IMR-90 (cell line): ENCODE measurements at regions not wholly inside any gene's neighbourhood (a gene's known extent, or its start where the extent isn't known, plus 50 kb on each side); places are given as distances from the start of the nearest gene placed in this dataset.

Experiments
- ATAC-seq: fragments of 200-7000 bp; cut with Tn5 transposase; 2 replicates; pipeline ENCODE4 v1.9.1; 2020; ENCODE audit warnings: low read depth, mild to moderate bottlenecking, moderate library complexity
- BruUV-seq: library from RNA; stranded (reverse); fragments of 400-500 nt; replicated peaks from 2 replicates; lab custom pipeline; 2021; lab: Mats Ljungman, UMichigan
- CTCF ChIA-PET: fragments of 300-600 bp; formaldehyde crosslinking; extraction: SDS; loops from one replicate; lab custom pipeline; 2021; ENCODE audit warnings: antibody characterized with exemption; lab: Yijun Ruan, JAX
- POLR2A ChIA-PET: fragments of 300-600 bp; sonication (Branson Sonifier 250); formaldehyde crosslinking; loops from one replicate; lab custom pipeline; 2022; ENCODE audit warnings: antibody characterized with exemption; ENCODE audit not compliant: unreplicated experiment; lab: Charles Lee
- DNase-seq: peaks from one replicate; pipeline ENCODE4 v3.0.0; 2013
- H2AFZ ChIP-seq: replicated peaks from 2 replicates; pipeline ENCODE3; 2013; ENCODE audit warnings: low read length, mild to moderate bottlenecking; ENCODE audit not compliant: poor library complexity
- H2AK5ac ChIP-seq: 2 replicates; pipeline ENCODE4 v1.6.1; 2013; ENCODE audit warnings: low read depth, low read length, inconsistent platforms
- H2AK9ac ChIP-seq: replicated peaks from 2 replicates; pipeline ENCODE3; 2013; ENCODE audit warnings: mild to moderate bottlenecking, low read depth, low read length, moderate library complexity; ENCODE audit not compliant: poor library complexity
- H2BK120ac ChIP-seq: 2 replicates; pipeline ENCODE4 v1.6.1; 2013; ENCODE audit warnings: low read depth, low read length, inconsistent platforms
- H2BK15ac ChIP-seq: 3 replicates; pipeline ENCODE4 v1.6.1; 2013; ENCODE audit warnings: low read depth, low read length, inconsistent platforms
- H2BK20ac ChIP-seq: 2 replicates; pipeline ENCODE4 v1.6.1; 2013; ENCODE audit warnings: low read depth, mild to moderate bottlenecking, inconsistent platforms, low read length, moderate library complexity
- H2BK5ac ChIP-seq: 2 replicates; pipeline ENCODE4 v1.6.1; 2013; ENCODE audit warnings: mild to moderate bottlenecking, low read depth, low read length, inconsistent platforms; ENCODE audit not compliant: poor library complexity, severe bottlenecking
- H3K14ac ChIP-seq: replicated peaks from 2 replicates; pipeline ENCODE4 v1.6.1; 2013; ENCODE audit warnings: low read depth, low read length, inconsistent platforms
- H3K18ac ChIP-seq: 2 replicates; pipeline ENCODE4 v1.6.1; 2013; ENCODE audit warnings: low read depth, low read length, control low read depth
- H3K23ac ChIP-seq: 2 replicates; pipeline ENCODE4 v1.6.1; 2013; ENCODE audit warnings: low read depth, low read length, inconsistent platforms
- H3K27ac ChIP-seq: 2 replicates; pipeline ENCODE4 v1.5.1; 2013; ENCODE audit warnings: mild to moderate bottlenecking, control low read depth, low read length; ENCODE audit not compliant: insufficient read depth
- H3K27me3 ChIP-seq: 2 replicates; pipeline ENCODE4 v1.6.1; 2013; ENCODE audit warnings: low read length; ENCODE audit not compliant: control insufficient read depth, insufficient read depth
- H3K36me3 ChIP-seq: 2 replicates; pipeline ENCODE4 v1.6.1; 2013; ENCODE audit warnings: low read length, mixed read lengths; ENCODE audit not compliant: control insufficient read depth, insufficient read depth
- H3K4ac ChIP-seq: 2 replicates; pipeline ENCODE4 v1.6.1; 2013; ENCODE audit warnings: low read depth, low read length, inconsistent platforms
- H3K4me1 ChIP-seq: 2 replicates; pipeline ENCODE4 v1.6.1; 2013; ENCODE audit warnings: low read length, mixed read lengths; ENCODE audit not compliant: control insufficient read depth, insufficient read depth
- H3K4me2 ChIP-seq: 2 replicates; pipeline ENCODE4 v1.6.1; 2013; ENCODE audit warnings: low read depth, mild to moderate bottlenecking, control low read depth, low read length, moderate library complexity
- H3K4me3 ChIP-seq: 2 replicates; pipeline ENCODE4 v1.5.1; 2013; ENCODE audit warnings: low read depth, mild to moderate bottlenecking, control low read depth, low read length, moderate library complexity; ENCODE audit not compliant: insufficient read depth
- H3K56ac ChIP-seq: 2 replicates; pipeline ENCODE4 v1.6.1; 2013; ENCODE audit warnings: low read length, inconsistent platforms; ENCODE audit not compliant: insufficient read depth; ENCODE audit errors: extremely low read depth
- H3K79me1 ChIP-seq, 2 experiments: 2 replicates each; pipeline ENCODE4 v1.6.1; 2013; ENCODE audit warnings: low read length in 2 of 2, inconsistent platforms in 1 of 2, low read depth in 1 of 2
- H3K9ac ChIP-seq: 2 replicates; pipeline ENCODE4 v1.6.1; 2013; ENCODE audit warnings: low read depth, low read length, control low read depth
- H3K9me1 ChIP-seq: 2 replicates; pipeline ENCODE4 v1.6.1; 2013; ENCODE audit warnings: low read length, inconsistent platforms; ENCODE audit not compliant: insufficient read depth
- H3K9me3 ChIP-seq: 2 replicates; pipeline ENCODE4 v1.6.1; 2013; ENCODE audit warnings: low read length; ENCODE audit not compliant: control insufficient read depth, insufficient read depth
- H4K20me1 ChIP-seq: 2 replicates; pipeline ENCODE4 v1.6.1; 2013; ENCODE audit warnings: low read length, inconsistent platforms; ENCODE audit not compliant: insufficient read depth
- H4K5ac ChIP-seq: 2 replicates; pipeline ENCODE4 v1.6.1; 2013; ENCODE audit warnings: mild to moderate bottlenecking, low read depth, low read length, control low read depth
- H4K8ac ChIP-seq, 2 experiments: 2 replicates each; pipeline ENCODE4 v1.6.1; 2013; ENCODE audit warnings: low read depth in 2 of 2, low read length in 2 of 2, control low read depth in 1 of 2, inconsistent platforms in 1 of 2
- H4K91ac ChIP-seq: 2 replicates; pipeline ENCODE4 v1.6.1; 2013; ENCODE audit warnings: low read depth, low read length, inconsistent platforms; ENCODE audit not compliant: insufficient read depth
- ELK1 ChIP-seq: fragments of 150-350 bp; IDR thresholded peaks from 2 replicates; pipeline ENCODE4 v1.6.1; 2016; ENCODE audit warnings: low read depth, mild to moderate bottlenecking, low read length, moderate library complexity, borderline replicate concordance
- FOS ChIP-seq: fragments of 150-350 bp; IDR thresholded peaks from 2 replicates; pipeline ENCODE4 v1.6.1; 2016; ENCODE audit warnings: low read depth, low read length
- MAFK ChIP-seq: IDR thresholded peaks from 2 replicates; pipeline ENCODE4 v1.6.1; 2012; ENCODE audit warnings: low read depth, low read length, improper control_type of control experiment
- MAZ ChIP-seq: IDR thresholded peaks from 2 replicates; pipeline ENCODE4 v1.6.1; 2012; ENCODE audit warnings: low read depth, mild to moderate bottlenecking, low read length, improper control_type of control experiment, moderate library complexity, borderline replicate concordance
- MXI1 ChIP-seq: IDR thresholded peaks from 2 replicates; pipeline ENCODE4 v1.6.1; 2012; ENCODE audit warnings: low read depth, mild to moderate bottlenecking, low read length, moderate library complexity, borderline replicate concordance
- NFE2L2 ChIP-seq: fragments of 150-350 bp; IDR thresholded peaks from 2 replicates; pipeline ENCODE4 v1.6.1; 2016; ENCODE audit warnings: low read depth, mild to moderate bottlenecking, low read length
- POLR2A ChIP-seq: IDR thresholded peaks from 2 replicates; pipeline ENCODE4 v1.6.1; 2012; ENCODE audit warnings: mild to moderate bottlenecking, low read depth, low read length
- RCOR1 ChIP-seq: IDR thresholded peaks from 2 replicates; pipeline ENCODE4 v1.6.1; 2012; ENCODE audit warnings: mild to moderate bottlenecking, low read length, improper control_type of control experiment; ENCODE audit not compliant: insufficient replicate concordance
- RFX5 ChIP-seq: IDR thresholded peaks from 2 replicates; pipeline ENCODE4 v1.8.0; 2012; ENCODE audit warnings: low read depth, mild to moderate bottlenecking, low read length, moderate library complexity
- SMC3 ChIP-seq: fragments of 150-350 bp; IDR thresholded peaks from 2 replicates; pipeline ENCODE4 v1.6.1; 2016; ENCODE audit warnings: low read depth, mild to moderate bottlenecking, antibody characterized with exemption, low read length, moderate library complexity
- USF2 ChIP-seq: fragments of 150-350 bp; IDR thresholded peaks from 2 replicates; pipeline ENCODE4 v1.6.1; 2017; ENCODE audit warnings: mild to moderate bottlenecking, antibody characterized with exemption, low read length, low read depth
- WGBS, 2 experiments: methylation state at CpG; one replicate each; pipeline versions ENCODE4 v1.1.5 to v1.1.7; 2013; ENCODE audit warnings: missing lambda C conversion rate in 2 of 2; ENCODE audit not compliant: insufficient read length in 1 of 2; ENCODE audit errors: extremely low coverage in 2 of 2; 5-methylcytosine and 5-hydroxymethylcytosine counted together
- dilution Hi-C: fragments of 300-500 bp; cut with HindIII; formaldehyde crosslinking; loops from one replicate; pipeline ENCODE4 v1.14.3; 2018; ENCODE audit warnings: low sequenced_read_pairs; ENCODE audit not compliant: unreplicated experiment
- in situ Hi-C: fragments of 300-500 bp; cut with MboI; formaldehyde crosslinking; loops from 3 replicates; pipeline ENCODE4 v1.14.3; 2019; ENCODE audit warnings: low sequenced_read_pairs, inconsistent platforms, mixed read lengths
- intact Hi-C: fragments of 100-400 bp; cut with micrococcal nuclease; formaldehyde crosslinking; loops from 2 replicates; pipeline ENCODE4 v1.10.0; 2022

- TF ChIP-seq SMC3, result no peak
- no peak for TF ChIP-seq MAZ
- TF ChIP-seq NFE2L2, result no peak
- no peak for TF ChIP-seq RCOR1
- TF ChIP-seq USF2, result no peak
- no peak for TF ChIP-seq ELK1
- TF ChIP-seq POLR2A, result no peak
- TF ChIP-seq MAFK, result no peak
- no peak for TF ChIP-seq FOS
- no peak for TF ChIP-seq MXI1
- no peak for TF ChIP-seq RFX5
- ChIA-PET POLR2A (no interaction called here), CTCF (interaction anchor here (0.9 to 1.6 kb wide), 3 partner anchors 13 to 312 kb away, joined by 3 to 4 read pairs (median 4); no protein-coding TSS in a partner anchor)
- peak overlapping the region; percentile 85 for H3K4ac ChIP-seq
- H3K9me3 ChIP-seq, result no peaks in the 10 kb centered on the region
- H3K9me1 ChIP-seq, result no peaks in the 10 kb centered on the region
- H3K23ac ChIP-seq, result peak overlapping the region; percentile 79
- peak overlapping the region; percentile 90 for H2BK5ac ChIP-seq
- no peak; the same call in none of the 2 replicates for ATAC-seq
- H3K14ac ChIP-seq, result peak overlapping the region; percentile 76
- no peaks in the 10 kb centered on the region for H3K36me3 ChIP-seq
- peak overlapping the region; percentile 97 for H4K5ac ChIP-seq
- peak overlapping the region; percentile 25; the same call in 1 of the 2 replicates for H2AK5ac ChIP-seq
- intact Hi-C loops, result loop anchor here (5.0 kb wide), 2 partner anchors 44 to 109 kb away; no protein-coding TSS in a partner anchor
- in situ Hi-C loops, result no loop called here
- peak overlapping the region; percentile 99 for H3K18ac ChIP-seq
- peak overlapping the region; percentile 62 for H3K27ac ChIP-seq
- peak overlapping the region; percentile 45 for H2BK15ac ChIP-seq
- H2BK20ac ChIP-seq, result peak overlapping the region; percentile 89
- peak; percentile 12 for DNase-seq
- peak overlapping the region; percentile 29; the same call in 1 of the 2 replicates for H3K4me2 ChIP-seq
- H4K20me1 ChIP-seq, result no peaks in the 10 kb centered on the region
- H3K4me3 ChIP-seq, result no peak overlapping the region
- no TSS peak for BruUV-seq
- peak overlapping the region; percentile 42 for H3K9ac ChIP-seq
- H2BK120ac ChIP-seq, result peak overlapping the region; percentile 95
- peaks cover 13% of the 10 kb centered on the region for H3K4me1 ChIP-seq
- peak overlapping the region; percentile 69 to 72 for H4K8ac ChIP-seq
- H2AFZ ChIP-seq, result no peak overlapping the region
- H3K79me1 ChIP-seq, result no peaks in the 10 kb centered on the region
- dilution Hi-C loops, result no loop called here
- peak overlapping the region; percentile 91 for H4K91ac ChIP-seq
- WGBS, 2 experiments, result no CpG with 5 or more reads among the region's 3 CpGs
- H2AK9ac ChIP-seq, result no peak overlapping the region
- no peaks in the 10 kb centered on the region for H3K27me3 ChIP-seq
- peak overlapping the region; percentile 60 for H3K56ac ChIP-seq
These were observed 190.8 kb upstream of the BMP2 start for GRCh38 chr20:6576726-6577125.
